ENCODE measurements at regions not wholly inside any gene's neighbourhood (a gene's known extent, or its start where the extent isn't known, plus 50 kb on each side); places are given as distances from the start of the nearest gene placed in this dataset.

GRCh38 chr5:173466227-173466626, 138.0 kb upstream of the STC2 start:
- DNase-seq (ENCODE audit: low read depth, low spot score), result no peak
- H3K4me1 Mint-ChIP-seq, result peaks cover under 1% of the 10 kb centered on the region
- H3K27ac Mint-ChIP-seq (ENCODE audit: unreplicated experiment), result no peak overlapping the region
- no peak for TF ChIP-seq CTCF (conservative IDR thresholded peaks at IDR 0.05)
- no peaks in the 10 kb centered on the region for H3K27me3 Mint-ChIP-seq (ENCODE audit: low read depth)
- H3K36me3 Mint-ChIP-seq (ENCODE audit: low read depth), result no peaks in the 10 kb centered on the region
- peaks cover 2% of the 10 kb centered on the region for H3K9me3 Mint-ChIP-seq
- H3K4me3 Mint-ChIP-seq, result no peak overlapping the region

DNA sequence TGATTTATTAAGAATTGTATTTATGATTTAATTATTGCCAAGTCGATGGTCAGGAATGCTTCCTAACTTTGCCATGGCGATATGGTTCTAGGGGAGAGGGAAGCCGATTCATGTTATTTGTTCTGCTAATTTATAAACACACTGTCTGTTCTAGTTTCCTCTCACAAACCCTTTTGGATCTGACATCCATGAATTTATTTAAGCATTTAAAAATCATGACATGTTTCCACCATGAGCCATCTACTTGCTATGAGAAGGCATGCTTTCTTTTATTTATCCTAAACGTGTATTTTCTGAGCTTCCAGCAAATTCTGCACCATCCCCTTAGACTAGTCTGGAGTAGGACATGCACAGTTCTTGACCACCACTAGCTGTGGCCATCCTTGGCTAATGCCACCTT, 136.6 kb upstream of the STC2 start:
- no peak overlapping the region for H3K4me3 Mint-ChIP-seq
- H3K9me3 Mint-ChIP-seq, result peaks cover 2% of the 10 kb centered on the region
- no peaks in the 10 kb centered on the region for H3K27me3 Mint-ChIP-seq (ENCODE audit: low read depth)
- no peak for TF ChIP-seq CTCF (conservative IDR thresholded peaks at IDR 0.05)
- DNase-seq (ENCODE audit: low read depth, low spot score), result no peak
- H3K36me3 Mint-ChIP-seq (ENCODE audit: low read depth), result no peaks in the 10 kb centered on the region
- no peaks in the 10 kb centered on the region for H3K4me1 Mint-ChIP-seq
- no peak overlapping the region for H3K27ac Mint-ChIP-seq (ENCODE audit: unreplicated experiment)

- TF ChIP-seq CTCF (conservative IDR thresholded peaks at IDR 0.05), result no peak
- no peaks in the 10 kb centered on the region for H3K27me3 Mint-ChIP-seq (ENCODE audit: low read depth)
- H3K4me3 Mint-ChIP-seq, result no peak overlapping the region
- no peak overlapping the region for H3K27ac Mint-ChIP-seq (ENCODE audit: unreplicated experiment)
- DNase-seq (ENCODE audit: low read depth, low spot score), result no peak
- no peaks in the 10 kb centered on the region for H3K36me3 Mint-ChIP-seq (ENCODE audit: low read depth)
- peaks cover 6% of the 10 kb centered on the region for H3K9me3 Mint-ChIP-seq
- H3K4me1 Mint-ChIP-seq, result no peaks in the 10 kb centered on the region
These were observed 135.0 kb upstream of the STC2 start for GRCh38 chr5:173463207-173463606.

DNA sequence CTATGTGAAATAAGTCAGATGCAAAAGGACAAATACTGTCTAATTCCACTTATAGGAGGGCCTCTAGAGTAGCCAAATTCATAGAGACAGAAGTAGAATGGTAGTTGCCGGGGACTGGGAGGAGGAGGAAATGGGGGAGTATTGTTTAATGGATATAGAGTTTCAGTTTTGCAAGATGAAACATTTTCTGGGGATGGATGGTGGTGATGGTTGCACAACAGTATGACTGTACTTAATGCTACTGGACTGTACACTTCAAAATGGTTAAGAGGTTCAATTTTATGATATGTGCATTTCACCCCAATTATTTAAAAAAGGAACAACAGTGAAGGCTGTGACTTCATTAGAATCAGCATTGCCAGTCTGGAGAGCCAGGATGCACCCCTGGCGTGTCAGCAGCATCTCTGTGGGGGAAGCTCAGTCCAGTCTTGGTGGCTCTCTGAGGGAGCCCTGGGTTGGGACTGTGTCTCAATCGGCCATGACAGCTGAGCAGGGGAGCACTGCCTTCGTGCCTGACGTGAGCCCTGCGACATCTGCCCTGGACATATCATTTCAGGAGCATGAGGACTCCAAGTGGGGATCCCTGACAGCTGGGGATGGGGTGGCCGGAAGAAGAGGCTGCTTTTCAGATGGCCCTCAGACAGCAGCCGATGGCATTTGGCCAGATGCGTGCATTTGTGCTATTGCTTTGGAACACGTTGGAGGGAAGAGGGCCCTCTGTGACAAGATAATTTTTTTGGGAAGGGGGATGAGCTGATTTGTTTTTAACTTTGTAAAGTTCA, 130.8 kb upstream of the STC2 start:
- TF ChIP-seq CTCF (conservative IDR thresholded peaks at IDR 0.05), result no peak
- Mint-ChIP-seq H3K36me3 (ENCODE audit: low read depth) (no peaks in the 10 kb centered on the region), H3K27ac (ENCODE audit: unreplicated experiment) (no peak overlapping the region), H3K27me3 (ENCODE audit: low read depth) (no peaks in the 10 kb centered on the region), H3K4me1 (no peaks in the 10 kb centered on the region), H3K4me3 (no peak overlapping the region), H3K9me3 (peaks cover 4% of the 10 kb centered on the region)
- DNase-seq (ENCODE audit: low read depth, low spot score), result no peak

- DNase-seq (ENCODE audit: low read depth, low spot score), result no peak
- H3K9me3 Mint-ChIP-seq, result peaks cover 4% of the 10 kb centered on the region
- no peak overlapping the region for H3K4me3 Mint-ChIP-seq
- H3K36me3 Mint-ChIP-seq (ENCODE audit: low read depth), result no peaks in the 10 kb centered on the region
- H3K4me1 Mint-ChIP-seq, result no peaks in the 10 kb centered on the region
- no peak overlapping the region for H3K27ac Mint-ChIP-seq (ENCODE audit: unreplicated experiment)
- no peaks in the 10 kb centered on the region for H3K27me3 Mint-ChIP-seq (ENCODE audit: low read depth)
- no peak for TF ChIP-seq CTCF (conservative IDR thresholded peaks at IDR 0.05)
These were observed 129.3 kb upstream of the STC2 start for GRCh38 chr5:173457482-173457881.
